Stimulated activated CD8-positive, alpha-beta memory T cell treated with anti-CD3 and anti-CD28 coated beads, Interleukin-15, amount 100 ng/mL, for 4 hours (primary cell): ENCODE measurements at regions not wholly inside any gene's neighbourhood (a gene's known extent, or its start where the extent isn't known, plus 50 kb on each side); places are given as distances from the start of the nearest gene placed in this dataset.

Experiments used
- DNase-seq, 2 donors: peaks; one replicate each; pipeline ENCODE4 v3.0.0-alpha.2; 2020; ENCODE audit warnings: low read depth in 2 of 2

DNA sequence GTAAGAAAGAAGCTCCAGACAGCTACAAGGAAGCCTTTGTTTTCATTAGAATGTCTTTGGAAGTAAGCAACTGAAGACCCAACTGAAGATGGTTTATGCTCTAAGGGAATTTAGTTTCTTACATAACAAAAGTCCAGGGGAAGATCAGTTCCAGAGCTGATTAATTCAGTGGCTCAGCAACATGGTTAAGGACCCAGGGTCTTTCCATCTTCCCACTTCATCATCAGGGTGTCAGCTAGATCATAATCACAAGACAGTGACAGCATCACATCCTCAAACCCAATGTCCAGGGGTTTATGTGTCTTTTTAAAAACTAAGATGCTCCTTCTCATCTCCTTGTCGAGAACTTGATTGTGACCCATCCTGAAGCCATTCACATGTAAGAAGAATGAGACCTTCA is 119.7 kb upstream of the PRDM1 start:
- no peak for DNase-seq

DNA sequence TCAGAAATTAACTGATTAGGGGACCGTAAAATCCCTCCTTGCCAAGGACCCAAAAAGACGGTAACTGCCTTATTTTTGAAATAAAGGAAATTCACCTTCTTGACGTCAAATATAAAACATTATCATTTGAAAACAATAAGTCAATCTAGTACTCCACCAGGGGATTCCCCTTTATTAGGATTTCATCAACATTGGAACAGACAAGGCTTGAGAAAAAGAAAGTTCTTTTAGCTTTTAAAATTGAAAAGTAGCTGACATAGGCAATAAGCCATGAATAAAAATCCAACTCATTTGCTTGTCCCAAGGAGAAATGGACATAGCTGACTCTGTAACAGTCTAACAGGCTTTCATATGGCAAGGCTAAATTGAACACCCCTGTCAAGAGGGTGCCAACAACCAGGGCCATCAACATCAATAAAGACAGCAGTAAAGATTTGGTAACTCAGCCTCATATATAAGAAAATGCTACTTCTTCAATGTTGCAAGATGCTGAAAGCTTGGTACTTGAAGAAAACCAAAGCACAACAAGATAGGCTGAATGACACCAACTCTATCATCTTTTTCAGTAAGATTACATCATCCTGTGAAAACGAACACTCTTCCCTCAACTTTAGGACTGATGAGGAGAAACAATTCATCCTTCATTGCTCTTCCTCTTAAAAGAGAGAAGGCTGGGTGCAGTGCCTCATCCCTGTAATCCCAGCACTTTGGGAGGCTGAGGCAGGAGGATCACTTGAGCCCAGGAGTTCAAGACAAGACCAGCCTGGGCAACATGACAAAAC is 121.0 kb upstream of the PRDM1 start:
- DNase-seq, result no peak

DNA sequence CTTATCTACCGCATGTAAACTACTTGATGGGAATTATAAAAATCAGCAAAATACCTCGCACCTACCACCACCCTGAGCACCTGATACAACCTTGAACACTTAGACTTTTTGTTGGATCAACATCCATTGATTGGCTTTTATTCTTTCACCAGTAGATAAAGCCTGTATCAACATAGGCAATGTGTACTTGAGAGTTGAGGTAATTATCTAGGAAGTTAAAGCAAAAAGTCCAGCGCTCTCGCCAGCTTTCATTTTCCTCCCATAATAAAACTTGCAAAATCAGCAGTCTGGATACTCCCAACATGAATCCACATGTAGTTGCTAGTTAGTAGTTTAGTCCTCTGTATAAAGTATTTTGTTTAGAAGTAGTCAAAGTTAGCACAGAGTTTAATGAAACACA is 132.0 kb upstream of the PRDM1 start:
- DNase-seq, result no peak

DNA sequence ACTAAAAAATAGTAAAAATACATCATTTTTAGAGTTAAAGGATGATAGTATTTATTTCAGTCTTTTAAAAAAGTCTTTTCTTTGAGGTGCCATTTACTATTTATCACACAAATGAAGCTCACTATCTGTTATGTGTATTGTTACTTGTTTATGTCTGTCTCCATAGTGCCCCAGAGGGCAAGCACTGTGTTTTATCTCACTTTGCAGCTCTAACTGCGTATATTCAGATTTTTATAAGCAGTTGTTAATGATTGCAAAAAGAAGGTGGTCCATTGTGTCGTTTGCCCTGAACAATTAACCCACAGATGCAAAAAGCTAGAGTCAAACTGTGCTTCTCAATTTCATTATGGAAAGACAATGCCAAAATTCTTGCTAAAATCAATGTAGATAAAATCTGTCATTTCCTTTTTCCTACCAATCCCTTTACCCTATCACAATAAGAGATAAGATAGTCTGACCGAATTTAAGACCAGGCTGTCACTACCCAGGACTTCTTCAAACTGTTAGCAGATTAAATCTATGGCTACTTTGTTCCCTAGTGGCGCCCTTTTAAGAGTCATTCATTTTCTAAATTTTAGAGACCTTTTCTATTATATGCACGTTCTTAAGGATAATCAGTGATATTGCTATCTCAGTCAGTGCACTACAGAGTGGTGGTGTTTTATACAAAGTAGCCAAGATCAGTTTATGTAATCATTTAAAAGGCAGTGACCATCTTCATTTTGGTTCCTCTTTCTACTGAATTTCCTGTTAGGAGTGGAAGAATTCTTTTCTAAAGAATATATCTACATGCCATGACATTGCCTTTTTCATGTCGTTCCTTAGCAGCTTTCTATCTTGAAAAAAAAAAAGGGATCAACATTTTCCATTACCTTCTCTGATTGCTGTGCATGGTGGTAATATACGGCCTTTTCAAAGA is 133.1 kb upstream of the PRDM1 start:
- no peak for DNase-seq

DNA sequence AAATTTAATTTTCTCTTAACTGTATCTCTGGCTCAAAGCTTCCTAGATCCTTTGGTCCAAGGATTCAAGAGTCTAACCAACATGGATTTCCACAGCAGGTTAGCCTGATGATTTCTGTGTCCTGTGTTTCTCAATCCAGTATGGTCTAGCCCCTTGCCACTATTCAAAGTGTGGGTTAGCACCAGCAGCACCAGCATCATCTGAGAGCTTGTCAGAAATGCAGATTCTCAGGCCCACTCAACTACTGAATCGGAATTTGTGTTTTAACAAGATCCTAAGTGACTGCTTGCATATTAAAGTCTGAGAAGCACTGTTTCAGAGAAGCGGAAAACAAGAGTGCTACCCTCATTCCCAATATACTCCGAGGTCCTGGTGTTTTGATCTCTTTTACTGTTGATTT is 133.8 kb upstream of the PRDM1 start:
- DNase-seq, result no peak

DNA sequence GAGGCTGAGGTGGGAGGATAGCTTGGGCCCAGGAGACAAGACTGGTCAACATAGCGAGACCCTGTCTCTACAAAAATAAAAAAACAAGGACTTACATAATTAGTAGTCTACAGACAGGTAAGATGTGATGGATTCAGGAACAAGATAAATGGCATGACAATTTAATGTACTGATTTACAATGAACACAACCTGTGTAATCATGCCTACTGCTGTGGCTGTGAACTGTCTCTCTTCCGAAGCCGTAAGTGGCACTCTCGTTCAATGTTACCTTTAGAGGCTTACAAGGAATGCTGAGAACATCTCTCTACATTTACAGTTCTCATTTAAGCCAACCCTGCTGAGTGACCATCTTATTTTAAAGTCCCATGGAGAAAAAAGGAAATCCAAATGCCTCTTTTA is 134.8 kb upstream of the PRDM1 start:
- DNase-seq, result no peak

DNA sequence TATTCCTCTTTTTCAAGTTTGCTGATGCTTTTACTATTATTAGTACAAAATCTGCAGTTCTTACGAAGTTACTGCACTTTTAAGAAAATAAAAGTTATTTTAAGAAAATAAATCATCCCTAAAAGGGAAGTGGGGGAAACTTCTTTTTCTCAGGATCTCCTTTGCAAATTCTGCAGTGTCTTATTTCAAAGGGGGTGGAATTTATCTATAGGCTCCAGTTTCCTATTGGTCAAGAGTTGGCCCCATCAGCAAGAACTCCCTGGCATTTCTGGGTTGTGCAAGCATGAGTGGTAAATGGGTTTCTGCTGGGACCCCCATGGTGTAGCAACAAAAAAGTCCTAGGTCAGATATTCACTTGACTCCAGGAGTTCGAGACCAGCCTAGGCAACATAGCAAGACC is 136.3 kb upstream of the PRDM1 start:
- no peak for DNase-seq

DNA sequence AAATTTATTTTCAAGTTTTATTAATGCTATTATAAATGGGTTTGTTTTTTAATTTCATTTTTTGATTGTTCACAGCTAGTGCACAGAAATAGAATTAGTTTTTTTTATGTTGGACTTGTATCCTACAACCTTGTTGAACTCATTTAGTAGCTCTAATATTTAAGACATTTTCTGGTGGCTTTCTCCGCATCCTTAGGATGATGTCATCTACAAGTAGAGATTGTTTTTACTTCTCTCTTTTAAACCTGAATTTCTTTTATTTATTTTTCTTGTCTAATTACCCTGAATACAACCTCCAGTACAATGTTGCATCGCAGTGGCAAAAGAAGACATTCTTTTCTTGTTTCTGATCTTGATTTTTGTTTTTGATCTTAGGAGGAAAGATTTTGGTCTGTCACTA is 142.6 kb upstream of the PRDM1 start:
- DNase-seq, result no peak

DNA sequence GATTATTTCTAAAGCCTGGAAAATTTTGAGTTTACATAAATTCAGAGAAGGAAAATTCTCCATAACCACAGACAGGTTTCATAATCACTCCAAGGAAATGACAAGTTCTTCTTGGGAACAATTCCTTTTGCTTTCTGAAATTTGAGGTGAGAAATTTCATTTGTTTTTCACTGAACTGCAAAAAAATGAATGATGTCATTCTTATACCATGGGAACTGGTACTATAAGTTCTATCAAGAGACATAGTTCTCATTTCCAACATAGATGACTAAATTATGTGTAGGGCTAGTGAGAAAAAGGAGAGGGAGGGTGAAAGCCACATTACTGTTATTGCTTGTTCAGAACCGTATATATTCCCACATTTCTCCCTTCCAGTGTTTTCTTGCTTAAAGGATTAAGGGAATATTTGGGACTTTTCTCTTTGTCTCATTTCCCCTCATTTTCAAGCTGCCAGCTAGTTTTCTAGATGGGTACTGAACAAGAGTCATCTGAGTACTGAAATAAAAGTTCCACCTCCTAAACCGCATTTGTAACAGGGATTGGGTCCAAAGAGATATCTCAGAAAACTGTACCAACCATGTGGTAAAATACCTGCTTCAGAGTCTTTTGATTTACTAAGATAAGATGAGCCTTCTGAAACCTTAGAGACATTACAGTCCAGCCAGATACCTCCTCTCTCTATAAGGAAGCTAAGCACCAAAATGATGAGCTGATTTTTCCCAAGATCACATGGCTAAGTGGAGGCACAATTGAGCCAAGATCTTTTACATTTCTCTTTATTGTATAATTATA is 144.3 kb upstream of the PRDM1 start:
- DNase-seq, result no peak

DNA sequence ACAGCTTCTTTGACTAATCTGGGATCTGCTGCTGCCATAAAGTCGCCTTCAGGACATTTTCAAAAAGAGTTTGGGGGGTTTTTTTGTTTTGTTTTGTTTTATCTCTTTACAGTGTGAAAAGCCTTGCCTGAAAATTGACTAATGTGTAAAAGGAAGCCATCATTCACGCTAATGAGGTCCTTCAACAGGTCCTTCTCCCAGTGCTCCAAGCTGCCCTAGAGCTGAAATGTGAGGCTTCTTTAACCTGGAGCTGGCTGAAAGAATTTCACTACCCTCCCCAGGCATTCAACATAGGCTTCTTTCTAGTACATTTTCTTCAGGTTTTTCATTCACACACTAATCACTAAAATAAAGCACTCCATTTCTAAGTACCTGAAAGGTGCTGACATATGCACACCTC is 145.1 kb upstream of the PRDM1 start:
- no peak for DNase-seq

DNA sequence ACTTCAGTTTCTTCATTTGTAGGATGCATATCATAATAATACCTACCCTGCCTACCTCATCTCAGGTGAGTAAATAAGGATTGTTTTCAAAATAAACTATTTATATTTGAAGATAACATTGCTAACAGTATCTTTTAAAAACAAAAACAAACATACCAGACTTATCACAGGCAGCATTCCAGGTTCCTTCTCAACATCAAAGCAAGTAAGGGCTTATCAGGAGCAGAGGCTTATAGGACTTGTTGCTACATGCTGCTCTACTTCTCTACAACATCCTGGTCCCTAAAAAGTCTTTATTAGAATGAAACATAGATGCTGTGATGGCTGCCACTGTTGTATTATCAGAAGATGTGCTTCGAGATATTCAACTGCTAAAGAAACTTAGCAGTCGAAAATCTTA is 149.2 kb upstream of the PRDM1 start:
- no peak for DNase-seq

DNA sequence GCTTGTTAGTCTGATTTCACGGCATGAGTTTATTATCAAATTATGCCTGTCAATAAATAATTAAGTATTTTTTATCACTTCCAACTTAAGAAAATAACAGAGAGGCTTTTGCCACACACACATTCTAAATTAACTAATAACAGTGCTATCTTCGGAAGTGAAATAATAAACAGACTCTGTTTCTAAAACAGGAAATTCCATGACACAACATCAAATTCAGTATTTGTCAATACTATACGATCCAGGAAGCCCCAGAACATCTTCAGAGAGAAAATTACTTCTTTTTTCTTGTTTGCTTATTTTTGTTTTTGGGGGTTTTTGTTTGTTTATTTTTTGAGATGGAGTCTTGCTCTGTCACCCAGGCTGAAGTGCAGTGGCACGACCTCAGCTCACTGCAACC is 150.7 kb upstream of the PRDM1 start:
- no peak for DNase-seq

DNA sequence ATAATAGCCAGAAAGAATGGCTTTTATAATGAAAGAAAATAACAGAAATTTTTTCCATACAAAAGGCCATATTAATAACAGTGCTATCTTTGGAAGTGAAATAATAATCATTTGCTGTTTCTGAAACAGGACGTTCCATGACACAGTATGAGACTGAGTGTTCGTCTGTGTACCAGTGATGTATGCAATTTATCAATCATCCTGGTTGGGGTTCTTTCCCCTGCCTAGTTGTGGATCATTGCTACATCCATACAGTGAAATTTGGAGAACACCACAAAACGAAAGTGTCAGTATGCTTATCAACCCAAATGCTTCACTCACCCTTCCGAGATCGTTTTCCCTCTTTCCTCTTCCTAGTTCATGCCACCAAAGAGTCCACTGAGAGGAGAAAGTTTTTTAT is 151.4 kb upstream of the PRDM1 start:
- DNase-seq, result no peak

DNA sequence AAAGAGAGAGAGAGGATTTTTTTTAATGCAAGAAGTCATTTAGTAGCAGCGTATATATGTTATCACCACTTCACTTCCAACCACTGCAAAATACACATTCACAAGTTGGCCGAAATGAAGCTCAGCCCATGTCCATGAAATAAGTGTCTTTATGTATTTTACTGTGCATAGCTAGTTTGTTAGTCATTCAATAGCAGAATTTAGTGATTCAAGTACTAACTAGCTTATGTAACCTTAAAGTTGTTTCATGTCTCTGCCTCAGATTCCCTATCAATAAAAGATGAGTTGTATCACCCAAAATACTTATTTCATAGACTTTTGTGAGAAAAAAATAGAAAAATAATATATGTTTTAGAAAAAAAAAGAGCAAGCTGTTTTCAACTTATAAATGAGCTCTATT is 153.7 kb upstream of the PRDM1 start:
- DNase-seq, result no peak

DNA sequence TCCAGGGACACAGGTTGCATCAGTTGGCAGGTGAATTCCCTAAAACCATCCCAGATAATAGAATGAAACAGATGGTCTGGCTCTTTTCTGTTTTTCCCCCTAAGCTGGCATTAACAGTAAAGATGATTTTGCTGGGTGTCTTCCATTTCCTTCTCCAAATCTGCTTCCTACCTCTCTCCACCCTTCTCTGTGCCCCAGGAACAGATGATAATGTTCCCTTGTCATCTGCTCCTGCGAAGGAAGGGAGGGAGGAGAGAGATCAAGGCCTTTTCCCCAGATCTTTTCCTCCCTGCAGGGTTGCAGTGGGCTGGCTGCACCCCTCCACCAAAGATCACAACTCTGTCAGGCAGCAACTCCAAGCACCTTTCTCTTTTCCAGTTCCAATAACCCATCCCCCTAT is 156.5 kb upstream of the PRDM1 start:
- no peak for DNase-seq

DNA sequence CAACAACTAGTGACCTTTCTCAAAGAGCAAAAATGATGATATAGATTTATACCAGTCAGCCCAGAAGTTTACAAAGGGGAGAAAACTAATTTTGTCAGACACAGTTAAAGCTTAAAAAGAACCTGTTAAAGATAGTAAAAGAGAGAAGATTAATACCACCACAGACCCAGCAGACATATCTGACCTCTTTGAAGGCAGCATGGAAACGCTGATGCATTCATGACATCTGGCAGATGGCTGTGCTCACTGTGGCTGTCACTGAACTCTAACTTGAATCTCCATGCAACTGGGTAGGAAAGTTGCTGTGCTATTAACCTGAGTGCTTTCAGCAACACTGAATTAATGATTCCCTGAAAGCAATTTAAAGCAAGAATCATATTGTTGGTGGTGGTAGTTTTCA is 159.8 kb upstream of the PRDM1 start:
- no peak for DNase-seq

DNA sequence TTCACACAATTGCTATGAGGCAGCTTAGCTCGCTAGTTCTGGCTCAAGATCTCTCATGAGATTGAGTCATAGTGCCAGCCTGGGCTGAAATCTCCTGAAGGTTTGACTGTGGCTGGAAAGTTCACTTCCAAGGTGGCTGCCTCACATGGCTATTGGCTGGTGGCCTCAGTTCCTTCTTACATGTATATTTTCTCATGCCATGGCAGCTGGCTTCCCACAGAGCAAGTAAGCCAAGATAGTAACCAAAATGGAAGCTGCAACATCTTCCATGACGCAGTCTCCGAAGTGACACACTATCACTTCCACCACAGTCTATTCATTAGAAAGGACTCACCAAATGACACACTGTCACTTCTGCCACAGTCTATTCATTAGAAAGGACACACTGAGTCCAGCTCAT is 160.4 kb upstream of the PRDM1 start:
- DNase-seq, result no peak

DNA sequence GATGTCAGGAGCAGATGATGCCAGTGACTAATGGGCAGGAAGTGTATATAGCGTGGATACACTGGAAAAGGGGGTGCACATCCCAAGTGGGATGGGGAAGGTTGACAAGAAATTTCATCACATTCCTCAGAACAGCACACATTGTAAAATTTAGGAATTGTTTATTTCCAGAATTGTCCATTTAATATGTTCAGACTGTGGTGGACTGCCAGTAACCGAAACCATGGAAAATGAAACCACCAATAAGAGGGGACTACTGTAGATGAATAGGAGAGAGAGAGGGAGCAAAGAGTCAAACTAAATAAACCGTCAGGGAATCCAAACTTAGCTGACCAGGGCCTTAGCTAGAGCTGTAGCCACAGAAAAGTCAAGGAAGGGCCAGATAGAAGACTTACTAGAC is 164.4 kb upstream of the PRDM1 start:
- DNase-seq, result no peak

DNA sequence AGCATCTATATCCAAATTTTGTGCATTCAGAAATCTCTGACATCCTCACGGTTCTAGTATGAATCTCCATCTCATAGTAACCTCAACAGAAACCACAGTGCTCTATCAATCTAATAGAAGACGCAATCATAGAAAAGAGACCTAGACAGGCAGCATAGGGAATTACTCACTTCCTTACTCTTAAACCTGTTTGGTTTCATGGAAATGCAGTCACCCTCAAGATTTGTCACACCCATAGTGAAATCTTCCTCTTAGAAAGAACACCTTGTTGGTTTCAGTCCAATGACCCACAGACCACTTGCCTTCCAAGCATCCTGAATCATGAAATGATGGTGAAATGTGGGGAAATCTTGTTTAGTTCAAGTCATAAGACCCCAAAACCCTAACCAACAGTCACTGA is 166.1 kb upstream of the PRDM1 start:
- DNase-seq, result no peak

DNA sequence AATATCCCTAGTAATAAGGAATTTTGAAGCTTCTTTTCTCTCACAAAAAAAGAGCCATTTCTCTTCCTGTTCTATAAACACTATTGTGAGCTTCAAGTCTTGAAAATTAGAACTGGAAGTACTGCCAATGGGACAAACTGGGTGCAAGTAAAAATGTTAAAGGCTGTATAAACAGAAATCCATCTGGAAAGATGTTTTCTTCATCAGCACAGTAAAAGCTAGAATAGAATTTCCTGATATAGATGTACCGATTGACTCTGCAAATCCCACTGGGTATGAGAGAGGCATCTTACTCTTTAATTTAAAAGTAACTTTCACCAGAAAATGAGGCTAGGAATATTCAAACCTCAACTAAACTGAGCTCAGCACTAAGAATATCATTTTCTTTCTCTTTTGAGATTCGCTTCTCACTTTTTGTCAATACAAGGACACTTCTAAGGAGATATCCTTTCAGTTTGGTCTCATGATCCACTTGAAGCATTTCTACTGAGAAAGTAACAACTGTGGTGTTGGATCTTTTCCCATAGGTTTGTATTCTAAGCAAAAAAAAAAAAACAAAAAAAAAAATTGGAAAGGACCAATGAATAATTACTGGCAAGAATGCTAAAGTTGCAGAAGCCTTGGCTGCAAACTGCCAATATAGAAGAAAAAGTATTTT is 169.0 kb upstream of the PRDM1 start:
- no peak for DNase-seq

DNA sequence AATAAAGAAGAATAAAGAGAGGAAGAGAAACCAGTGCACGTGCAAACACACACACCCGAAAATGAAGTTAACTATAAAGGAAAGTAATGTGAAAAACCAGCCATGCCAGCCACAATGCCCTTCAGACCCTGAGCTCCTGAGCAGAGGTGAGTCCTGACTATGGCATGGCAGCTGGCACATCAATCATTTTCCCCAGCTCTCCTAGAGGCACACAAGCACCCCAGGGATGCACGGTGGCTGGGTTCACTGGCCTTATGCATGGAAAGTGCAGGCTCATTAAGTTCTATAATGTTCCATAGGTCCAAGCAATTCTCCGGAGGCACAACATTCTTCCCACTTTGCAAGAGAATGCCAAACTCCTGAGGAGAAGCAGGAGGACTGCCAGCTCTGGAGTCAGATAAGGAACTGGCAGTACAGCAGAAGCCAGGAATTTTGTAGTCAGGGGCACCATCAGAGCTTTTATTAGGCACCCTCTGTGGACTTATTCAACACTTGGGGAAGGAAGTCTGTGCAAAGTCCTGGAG is 175.0 kb upstream of the PRDM1 start:
- DNase-seq, result no peak

DNA sequence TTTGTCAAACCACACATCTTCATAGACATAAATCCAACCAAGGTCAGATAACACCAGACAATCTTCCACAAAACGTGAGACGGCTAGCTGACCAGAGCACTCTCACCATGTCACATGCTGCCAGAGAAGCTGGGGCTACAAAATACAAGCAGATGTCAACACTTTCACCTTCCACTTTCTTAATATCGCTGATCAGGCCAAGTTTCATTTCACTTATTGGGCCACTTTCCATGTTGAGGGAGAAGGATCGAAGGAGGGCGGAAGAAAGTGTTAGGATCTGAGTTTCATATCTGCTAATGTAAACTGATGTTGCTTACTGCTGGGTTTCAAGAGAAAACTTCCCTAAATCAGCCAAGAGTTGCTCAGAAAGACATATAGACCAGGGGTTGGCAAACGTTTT is 177.0 kb upstream of the PRDM1 start:
- DNase-seq, result no peak
